Natural killer cell treated with Interleukin-12 subunit alpha and Interleukin-12 subunit beta and Interleukin-15 and Interleukin-18, amount 100 ng/mL, for 72 hours (primary cell): ENCODE measurements at regions not wholly inside any gene's neighbourhood (a gene's known extent, or its start where the extent isn't known, plus 50 kb on each side); places are given as distances from the start of the nearest gene placed in this dataset.
A peak's percentile ranks its signal among the peaks of the same experiment; 100 is the strongest.

ENCODE experiments used
- ATAC-seq, 2 donors: fragments of 150-1000 bp; cut with Tn5 transposase in 1 of 2; sonication (Bioruptor Pico), chemical (Tn5 transposase) in 1 of 2; 2 replicates each; pipeline ENCODE4 v1.10.0; 2021
- DNase-seq: peaks from one replicate; pipeline ENCODE4 v3.0.0; 2022; ENCODE audit warnings: low spot score
- H3K27ac Mint-ChIP-seq, 2 donors: 1 replicate in 1 of 2; 2 replicates in 1 of 2; pipeline ENCODE4 v1.8.0; 2022; ENCODE audit warnings: mixed read lengths in 2 of 2, mild to moderate bottlenecking in 1 of 2, moderate library complexity in 1 of 2
- H3K27me3 Mint-ChIP-seq, 2 donors: 1 replicate in 1 of 2; 2 replicates in 1 of 2; pipeline ENCODE4 v1.8.0; 2022; ENCODE audit warnings: mixed read lengths in 2 of 2
- H3K36me3 Mint-ChIP-seq: one replicate; pipeline ENCODE4 v1.8.0; 2022; ENCODE audit warnings: mixed read lengths
- H3K4me1 Mint-ChIP-seq, 2 donors: 1 replicate in 1 of 2; 2 replicates in 1 of 2; pipeline ENCODE4 v1.8.0; 2022; ENCODE audit warnings: low read depth in 2 of 2, mixed read lengths in 2 of 2, mild to moderate bottlenecking in 1 of 2
- H3K4me3 Mint-ChIP-seq: one replicate; pipeline ENCODE4 v1.8.0; 2022; ENCODE audit warnings: mixed read lengths
- H3K9me3 Mint-ChIP-seq: 2 replicates; pipeline ENCODE4 v1.8.0; 2022; ENCODE audit warnings: mixed read lengths

DNA sequence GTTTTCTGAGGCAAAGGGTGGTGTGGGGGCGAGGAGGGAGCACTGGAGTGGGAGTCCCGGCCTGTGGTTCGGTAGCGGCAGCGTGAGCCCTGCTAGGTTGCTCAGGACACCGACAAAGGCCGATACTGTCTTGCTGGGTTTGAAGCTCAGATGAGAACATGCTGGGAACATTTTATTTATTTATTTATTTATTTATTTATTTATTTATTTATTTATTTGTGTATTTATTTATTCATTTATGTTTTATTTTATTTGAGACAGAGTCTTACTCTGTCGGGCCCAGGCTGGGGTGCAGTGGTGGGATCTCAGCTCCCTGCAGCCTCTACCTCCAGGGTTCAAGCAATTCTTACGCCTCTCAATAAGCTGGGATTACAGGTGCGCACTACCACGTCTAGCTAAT, 117.9 kb upstream of the GSE1 start:
- Mint-ChIP-seq H3K9me3 (no peaks in the 10 kb centered on the region), H3K4me1 (peaks cover 0 to 9% of the 10 kb centered on the region in 2 donors), H3K4me3 (no peak overlapping the region), H3K36me3 (no peaks in the 10 kb centered on the region), H3K27me3 (peaks cover 0 to 3% of the 10 kb centered on the region in 2 donors), H3K27ac (no peak overlapping the region)
- DNase-seq (no peak), ATAC-seq (no peak)

DNA sequence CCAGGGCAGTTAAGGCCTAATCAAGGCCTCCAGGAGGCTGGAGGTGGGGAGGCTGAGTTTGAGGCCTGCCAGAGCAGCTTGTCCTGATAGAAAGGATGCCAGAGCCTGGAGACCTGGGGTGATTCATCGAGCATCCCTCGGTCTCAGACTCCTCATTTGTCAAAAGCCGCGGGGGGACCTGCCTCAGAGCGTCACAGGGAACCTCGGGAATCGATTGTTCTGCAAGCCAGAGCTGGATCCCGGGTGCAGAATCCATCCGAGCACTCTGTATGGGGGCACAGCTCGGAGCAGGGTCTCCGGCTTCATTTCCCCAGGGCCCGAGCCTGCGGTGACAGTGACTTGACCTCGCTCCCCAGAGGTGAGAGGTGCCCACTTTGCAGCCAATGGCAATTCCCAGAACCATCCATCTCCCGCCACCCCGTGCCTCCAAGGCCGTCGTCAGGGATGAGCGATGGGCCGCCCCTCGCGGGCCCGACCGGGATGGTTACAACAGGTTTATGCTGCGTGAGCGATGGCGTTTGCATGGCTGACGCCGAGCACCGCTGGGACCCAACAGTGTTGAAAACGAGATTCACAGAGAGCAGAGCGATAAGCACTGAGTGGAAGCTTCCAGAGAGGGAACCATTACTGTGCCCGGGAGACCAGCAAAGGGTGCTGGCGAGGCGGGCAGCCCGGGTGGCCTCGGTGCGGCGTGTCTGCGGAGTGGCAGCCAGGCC, 117.1 kb upstream of the GSE1 start:
- no peak for ATAC-seq
- DNase-seq: no peak
- Mint-ChIP-seq H3K9me3 (no peaks in the 10 kb centered on the region), H3K4me3 (no peak overlapping the region), H3K4me1 (peaks cover 0 to 8% of the 10 kb centered on the region in 2 donors), H3K27me3 (peaks cover 0 to 3% of the 10 kb centered on the region in 2 donors), H3K36me3 (no peaks in the 10 kb centered on the region), H3K27ac (no peak overlapping the region)

GRCh38 chr16:85497622-85498314, 115.4 kb upstream of the GSE1 start:
- Mint-ChIP-seq H3K4me3 (no peak overlapping the region), H3K27ac (no peak overlapping the region), H3K36me3 (no peaks in the 10 kb centered on the region), H3K4me1 (peaks cover 0 to 7% of the 10 kb centered on the region in 2 donors), H3K9me3 (no peaks in the 10 kb centered on the region), H3K27me3 (peaks cover 0 to 3% of the 10 kb centered on the region in 2 donors)
- ATAC-seq (no peak), DNase-seq (no peak)

- ATAC-seq (peak in 1 of 2 donors; percentile 22), DNase-seq (no peak)
- H3K27ac Mint-ChIP-seq: no peak overlapping the region
- H3K4me1 Mint-ChIP-seq: peaks cover 0 to 7% of the 10 kb centered on the region in 2 donors
- no peaks in the 10 kb centered on the region for H3K36me3 Mint-ChIP-seq
- peaks cover 0 to 3% of the 10 kb centered on the region in 2 donors for H3K27me3 Mint-ChIP-seq
- no peak overlapping the region for H3K4me3 Mint-ChIP-seq
- no peaks in the 10 kb centered on the region for H3K9me3 Mint-ChIP-seq
Measured at GRCh38 chr16:85498607-85499006, 114.5 kb upstream of the GSE1 start.

GRCh38 chr16:85500220-85500619, 112.9 kb upstream of the GSE1 start:
- Mint-ChIP-seq H3K4me1 (peaks cover 0 to 7% of the 10 kb centered on the region in 2 donors), H3K27me3 (peaks cover 0 to 3% of the 10 kb centered on the region in 2 donors), H3K36me3 (no peaks in the 10 kb centered on the region), H3K4me3 (no peak overlapping the region), H3K9me3 (no peaks in the 10 kb centered on the region), H3K27ac (no peak overlapping the region)
- DNase-seq (no peak), ATAC-seq (no peak)

DNA sequence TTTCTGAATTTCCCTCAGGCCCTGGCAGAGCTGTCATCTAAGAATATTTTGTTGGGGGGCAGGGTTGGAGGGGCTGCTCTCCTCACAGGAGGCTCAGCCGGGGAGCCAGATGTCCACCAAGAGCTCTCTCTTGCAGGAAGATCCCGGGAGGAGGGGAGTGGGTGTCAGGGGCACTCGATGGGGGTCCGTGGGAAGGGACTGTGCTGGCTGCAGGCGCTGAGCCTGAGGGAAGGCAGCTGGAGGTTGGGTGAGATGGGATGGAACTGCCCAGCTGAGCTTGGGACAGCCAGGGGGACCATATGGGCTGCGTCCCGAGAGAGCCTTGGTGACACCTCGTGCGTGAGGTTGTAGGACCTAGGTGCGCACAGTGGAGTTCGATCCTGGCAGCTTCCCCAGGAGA, 111.2 kb upstream of the GSE1 start:
- Mint-ChIP-seq H3K27ac (no peak overlapping the region), H3K4me3 (no peak overlapping the region), H3K4me1 (peaks cover 0 to 7% of the 10 kb centered on the region in 2 donors), H3K27me3 (peaks cover 0 to 3% of the 10 kb centered on the region in 2 donors), H3K36me3 (no peaks in the 10 kb centered on the region), H3K9me3 (no peaks in the 10 kb centered on the region)
- no peak for DNase-seq
- ATAC-seq: no peak

- Mint-ChIP-seq H3K4me3 (no peak overlapping the region), H3K36me3 (no peaks in the 10 kb centered on the region), H3K27me3 (peaks cover 0 to 3% of the 10 kb centered on the region in 2 donors), H3K27ac (peak overlapping the region in 1 of 2 donors; percentile 51), H3K9me3 (no peaks in the 10 kb centered on the region), H3K4me1 (peaks cover 0 to 7% of the 10 kb centered on the region in 2 donors)
- no peak for ATAC-seq
- DNase-seq: no peak
Measured at GRCh38 chr16:85502357-85502756, 110.8 kb upstream of the GSE1 start.

DNA sequence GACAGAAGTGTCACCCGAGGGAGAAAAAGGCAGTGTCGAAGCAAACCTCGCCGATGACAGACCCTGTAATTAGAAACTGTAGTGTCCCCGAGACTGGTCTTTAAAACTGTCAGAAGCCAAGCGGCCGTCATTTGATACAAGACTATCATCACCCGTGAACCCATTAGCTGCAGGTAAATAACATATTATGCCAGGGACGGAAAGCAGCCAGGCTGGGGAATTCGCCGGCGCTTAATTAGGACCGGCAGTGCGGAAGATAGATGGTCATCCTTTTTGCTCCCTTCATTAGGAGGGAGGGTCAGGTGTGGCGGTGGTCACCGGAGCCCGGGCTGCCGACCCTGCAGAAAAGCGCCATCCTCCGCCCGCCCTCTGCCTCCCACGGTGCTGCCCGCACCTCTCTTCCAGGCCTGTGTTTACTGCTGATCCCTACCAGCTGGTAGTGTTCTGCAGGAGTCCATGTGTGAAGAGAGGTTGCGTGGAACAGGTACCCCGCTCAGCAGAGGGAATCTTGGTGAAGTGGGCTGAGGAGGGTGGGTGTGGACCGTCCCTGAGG, 109.4 kb upstream of the GSE1 start:
- ATAC-seq (no peak), DNase-seq (no peak)
- Mint-ChIP-seq H3K27ac (no peak overlapping the region), H3K4me3 (no peak overlapping the region), H3K36me3 (no peaks in the 10 kb centered on the region), H3K9me3 (no peaks in the 10 kb centered on the region), H3K27me3 (no peaks in the 10 kb centered on the region), H3K4me1 (peaks cover 0 to 3% of the 10 kb centered on the region in 2 donors)

GRCh38 chr16:85504242-85504641, 108.9 kb upstream of the GSE1 start:
- no peak for ATAC-seq
- no peak for DNase-seq
- H3K36me3 Mint-ChIP-seq: no peaks in the 10 kb centered on the region
- no peaks in the 10 kb centered on the region for H3K27me3 Mint-ChIP-seq
- no peak overlapping the region for H3K27ac Mint-ChIP-seq
- H3K4me3 Mint-ChIP-seq: no peak overlapping the region
- H3K4me1 Mint-ChIP-seq: peaks cover 0 to 3% of the 10 kb centered on the region in 2 donors
- no peaks in the 10 kb centered on the region for H3K9me3 Mint-ChIP-seq

DNA sequence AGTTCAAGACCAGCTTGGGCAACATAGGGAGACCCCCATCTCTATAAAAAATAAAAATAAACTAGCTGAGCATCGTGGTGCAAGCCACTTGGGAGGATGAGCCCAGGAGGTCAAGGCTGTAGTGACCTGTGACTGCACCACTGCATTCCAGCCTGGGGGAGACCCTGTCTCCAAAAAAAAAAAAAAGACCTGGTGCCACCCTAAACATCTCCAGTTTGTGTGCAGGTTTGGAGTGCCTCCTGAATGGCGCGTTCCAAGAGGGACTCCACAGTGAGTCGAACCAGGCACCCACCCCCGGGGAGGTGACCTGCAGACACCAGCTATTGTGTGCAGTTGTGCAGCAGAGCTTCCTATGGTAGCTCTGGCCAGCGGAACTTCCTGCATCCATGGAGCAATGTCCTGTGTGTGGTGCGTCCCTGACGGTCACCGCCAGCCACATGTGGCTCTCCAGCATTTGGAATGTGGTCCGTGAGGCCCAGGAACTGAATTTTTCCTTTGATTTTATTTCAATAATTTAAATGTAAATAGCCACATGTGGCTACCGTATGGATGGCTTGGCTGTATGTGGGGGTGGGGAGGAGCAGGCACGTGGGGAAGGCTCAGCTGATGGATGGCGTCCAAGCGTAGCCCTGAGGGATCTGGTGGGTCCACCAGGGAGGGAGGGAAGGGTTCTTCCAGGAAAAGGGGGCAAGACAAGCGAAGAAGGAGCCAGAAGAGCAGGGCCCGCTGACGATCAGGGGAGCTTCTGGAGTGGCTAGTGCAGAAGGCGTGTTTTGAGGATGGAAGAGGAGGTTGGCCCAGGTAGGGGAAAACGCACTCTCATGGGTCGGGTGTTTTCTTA, 107.1 kb upstream of the GSE1 start:
- Mint-ChIP-seq H3K4me3 (no peak overlapping the region), H3K27me3 (no peaks in the 10 kb centered on the region), H3K36me3 (no peaks in the 10 kb centered on the region), H3K4me1 (peaks cover 0 to 3% of the 10 kb centered on the region in 2 donors), H3K9me3 (no peaks in the 10 kb centered on the region), H3K27ac (no peak overlapping the region)
- no peak for ATAC-seq
- no peak for DNase-seq

DNA sequence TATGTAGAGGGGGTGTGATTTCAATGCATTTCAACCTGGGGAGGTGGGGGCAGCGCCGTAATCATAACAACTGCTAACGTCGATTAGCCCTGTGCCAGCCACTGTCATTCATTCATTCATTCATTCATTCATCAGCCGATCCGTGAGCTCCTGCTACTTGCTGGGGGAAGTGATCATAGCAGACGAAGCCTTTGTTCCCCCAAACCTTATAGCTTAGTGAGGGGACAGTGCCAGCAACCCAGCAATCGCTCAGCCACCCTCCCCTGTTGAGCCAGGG, 106.5 kb upstream of the GSE1 start:
- H3K4me1 Mint-ChIP-seq: peaks cover 0 to 3% of the 10 kb centered on the region in 2 donors
- H3K36me3 Mint-ChIP-seq: no peaks in the 10 kb centered on the region
- no peaks in the 10 kb centered on the region for H3K27me3 Mint-ChIP-seq
- no peak overlapping the region for H3K4me3 Mint-ChIP-seq
- DNase-seq: no peak
- no peak for ATAC-seq
- H3K9me3 Mint-ChIP-seq: no peaks in the 10 kb centered on the region
- no peak overlapping the region for H3K27ac Mint-ChIP-seq

- ATAC-seq: no peak
- Mint-ChIP-seq H3K36me3 (no peaks in the 10 kb centered on the region), H3K4me1 (peaks cover 0 to 3% of the 10 kb centered on the region in 2 donors), H3K9me3 (no peaks in the 10 kb centered on the region), H3K27ac (no peak overlapping the region), H3K27me3 (no peaks in the 10 kb centered on the region), H3K4me3 (no peak overlapping the region)
- DNase-seq: no peak
Measured at GRCh38 chr16:85507342-85507741, 105.8 kb upstream of the GSE1 start.

DNA sequence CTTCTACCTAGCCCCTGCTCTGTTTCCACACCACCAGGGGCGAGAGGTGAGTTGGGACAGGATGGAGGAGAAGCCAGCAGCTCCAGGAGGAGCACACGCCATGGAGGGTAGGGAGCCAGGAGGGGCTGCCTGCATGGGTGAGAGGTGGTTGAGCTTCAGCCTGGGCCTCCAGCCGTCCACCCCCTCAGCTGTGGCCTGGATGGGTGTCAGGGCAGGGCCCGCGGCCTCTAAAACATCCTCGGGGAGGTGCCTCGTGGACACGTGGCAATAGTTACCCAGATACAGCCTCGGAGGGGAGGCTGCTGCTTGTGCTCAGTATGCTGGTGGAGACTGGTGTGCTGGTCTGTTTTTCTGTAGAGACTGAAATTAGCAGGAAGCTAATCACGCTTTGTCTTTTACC, 104.7 kb upstream of the GSE1 start:
- Mint-ChIP-seq H3K4me3 (no peak overlapping the region), H3K36me3 (no peaks in the 10 kb centered on the region), H3K27ac (no peak overlapping the region), H3K4me1 (no peaks in the 10 kb centered on the region), H3K27me3 (no peaks in the 10 kb centered on the region), H3K9me3 (no peaks in the 10 kb centered on the region)
- no peak for ATAC-seq
- DNase-seq: no peak

- no peak overlapping the region for H3K4me3 Mint-ChIP-seq
- no peaks in the 10 kb centered on the region for H3K9me3 Mint-ChIP-seq
- ATAC-seq (no peak), DNase-seq (no peak)
- H3K27ac Mint-ChIP-seq: no peak overlapping the region
- H3K36me3 Mint-ChIP-seq: no peaks in the 10 kb centered on the region
- H3K4me1 Mint-ChIP-seq: no peaks in the 10 kb centered on the region
- H3K27me3 Mint-ChIP-seq: no peaks in the 10 kb centered on the region
Measured at GRCh38 chr16:85508993-85509392, 104.1 kb upstream of the GSE1 start.
